Right ventricle myocardium inferior (tissue), 1 donor: ENCODE measurements at regions not wholly inside any gene's neighbourhood (a gene's known extent, or its start where the extent isn't known, plus 50 kb on each side); places are given as distances from the start of the nearest gene placed in this dataset.
"Not testable (repeated sequence)": the region's sequence is repeated elsewhere in the genome, so short reads cannot be mapped to it uniquely, and the experiment has no call there.

Experiments
- ATAC-seq: fragments of 200-7000 bp; cut with Tn5 transposase; one replicate; pipeline ENCODE4 v1.9.1; 2020; ENCODE audit warnings: mild to moderate bottlenecking, moderate library complexity
- DNase-seq: peaks from one replicate; pipeline ENCODE4 v3.0.0; 2021; ENCODE audit errors: missing footprints
- intact Hi-C: fragments of 100-400 bp; cut with DNase I; formaldehyde crosslinking; loops from one replicate; pipeline ENCODE4 v1.11.0; 2022
- donor health status: DM: no; HTN: yes; CAD: no; lungs with severe emphysema.

DNA sequence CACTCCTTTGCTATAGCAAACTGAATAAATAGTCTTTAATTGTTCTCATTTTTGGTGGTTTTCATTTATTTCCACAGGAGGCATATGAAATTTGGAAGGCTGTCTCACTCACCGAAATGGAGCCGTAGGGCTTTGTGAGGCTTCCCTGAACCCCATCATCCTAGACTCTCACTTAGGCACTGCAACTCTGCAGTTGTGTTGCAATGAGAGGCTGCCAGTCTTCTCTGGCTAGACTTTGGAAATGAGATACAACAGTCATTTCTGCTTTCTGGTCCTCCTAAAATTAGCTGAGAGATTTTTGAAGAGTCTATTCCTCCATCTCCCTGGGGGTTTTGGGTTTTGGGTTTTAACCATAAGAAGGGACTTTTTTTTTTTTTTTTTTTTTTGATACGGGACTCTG, 146.5 kb downstream of the SH3BGRL start:
- ATAC-seq (no peak), DNase-seq (no peak)
- intact Hi-C loops, result no loop called here

DNA sequence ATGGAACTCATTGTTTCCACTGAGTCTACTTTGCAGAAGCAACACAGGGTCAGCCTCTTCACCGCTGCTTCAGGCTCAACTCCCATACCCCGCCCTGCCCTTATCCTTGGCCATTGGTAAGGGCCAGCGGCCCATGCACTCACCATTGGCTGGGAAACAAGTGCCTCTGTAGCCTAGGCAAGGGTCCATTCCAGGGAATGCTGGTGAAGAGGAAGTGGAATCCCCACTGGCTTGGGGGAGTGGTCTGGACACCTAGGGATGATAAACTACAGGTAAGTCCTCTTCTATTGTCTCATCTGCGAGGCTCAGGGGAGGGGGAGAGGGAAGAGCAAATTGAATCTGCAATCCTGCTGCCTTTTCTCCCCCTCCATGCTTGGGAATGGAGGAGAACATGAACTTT, 153.1 kb downstream of the SH3BGRL start:
- ATAC-seq, result no peak
- intact Hi-C loops, result no loop called here
- DNase-seq, result no peak

DNA sequence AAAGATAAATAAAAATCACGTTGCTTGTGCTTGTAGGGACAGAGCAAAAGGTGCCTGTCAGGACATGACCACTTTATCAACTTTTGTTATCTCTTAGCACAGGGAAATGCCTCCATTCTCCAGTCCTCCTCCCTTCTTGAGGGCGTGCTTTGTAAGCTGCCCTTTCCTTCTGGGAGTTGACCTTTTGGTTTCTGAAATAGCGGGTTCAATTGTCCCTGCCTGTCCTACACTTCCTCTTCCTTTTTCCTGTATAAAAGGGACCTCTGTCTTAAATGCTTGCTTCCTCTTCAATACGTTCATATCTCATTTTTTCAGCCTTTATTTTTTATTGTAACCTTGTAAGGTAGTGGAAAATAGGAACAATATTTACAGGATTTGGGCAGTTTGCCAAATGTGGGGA, 153.5 kb downstream of the SH3BGRL start:
- ATAC-seq (no peak), DNase-seq (no peak)
- intact Hi-C loops, result no loop called here

DNA sequence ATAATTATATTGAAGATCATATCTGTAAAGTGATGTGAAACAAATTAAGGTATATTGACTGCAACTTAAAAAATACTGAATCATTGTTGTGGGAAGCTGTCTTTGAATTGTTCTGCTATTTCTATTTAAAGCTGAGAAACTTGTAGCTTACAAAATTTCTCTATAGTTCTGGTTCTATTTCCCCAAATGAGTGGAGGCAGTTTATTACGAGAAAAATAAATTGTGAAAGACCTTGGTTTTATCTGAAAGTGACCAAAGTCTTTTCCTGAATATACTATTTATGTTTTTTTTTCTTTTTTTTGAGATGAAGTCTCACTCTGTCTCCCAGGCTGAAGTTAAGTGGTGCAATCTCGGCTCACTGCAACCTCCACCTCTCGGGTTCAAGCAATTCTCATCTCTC, 165.4 kb downstream of the SH3BGRL start:
- intact Hi-C loops, result no loop called here
- no peak for ATAC-seq

DNA sequence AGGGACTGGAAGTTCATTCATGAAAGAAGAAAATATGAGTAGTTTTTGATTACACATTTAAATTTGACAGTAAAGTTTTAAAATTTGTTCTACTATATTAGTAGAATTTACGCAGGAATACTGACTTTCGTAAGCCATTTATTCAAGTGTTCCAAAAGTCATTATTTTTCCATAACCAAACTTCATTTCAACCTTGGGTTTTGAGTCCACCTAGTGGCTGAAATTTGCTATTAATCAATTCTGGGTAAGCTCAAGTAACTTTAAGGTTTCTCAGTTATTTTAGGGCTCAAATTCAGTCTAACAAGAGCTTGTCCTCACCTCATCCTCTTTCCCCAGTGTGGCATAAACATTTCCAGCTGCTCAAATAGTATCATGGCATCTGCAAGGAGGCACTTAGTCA, 175.4 kb downstream of the SH3BGRL start:
- DNase-seq (no peak), ATAC-seq (no peak)
- intact Hi-C loops, result loop anchor here (10.0 kb wide), 1 partner anchor 203 kb away; no protein-coding TSS in a partner anchor

More for the DNA sequence above, 165.4 kb downstream of the SH3BGRL start:
- DNase-seq, result no peak

DNA sequence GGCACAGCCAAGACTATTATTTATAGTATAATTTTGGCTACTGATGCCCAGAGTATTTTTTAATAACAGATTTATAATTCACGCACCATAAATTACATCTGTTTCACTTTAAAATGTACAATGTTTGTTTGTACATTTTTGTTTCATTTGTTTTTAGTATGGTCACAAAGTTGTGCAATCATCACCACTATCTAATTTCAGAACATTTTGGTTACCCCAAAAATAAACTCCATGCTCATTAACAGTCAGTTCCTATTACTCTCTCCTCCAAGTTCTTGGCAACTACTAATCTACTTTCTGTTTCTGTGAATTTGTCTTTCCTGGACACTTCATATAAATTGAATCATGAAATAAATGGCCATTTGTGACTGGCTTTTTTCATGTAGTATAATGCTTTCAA, 176.7 kb downstream of the SH3BGRL start:
- ATAC-seq, result no peak
- intact Hi-C loops, result loop anchor here (10.0 kb wide), 1 partner anchor 204 kb away; no protein-coding TSS in a partner anchor
- no peak for DNase-seq

DNA sequence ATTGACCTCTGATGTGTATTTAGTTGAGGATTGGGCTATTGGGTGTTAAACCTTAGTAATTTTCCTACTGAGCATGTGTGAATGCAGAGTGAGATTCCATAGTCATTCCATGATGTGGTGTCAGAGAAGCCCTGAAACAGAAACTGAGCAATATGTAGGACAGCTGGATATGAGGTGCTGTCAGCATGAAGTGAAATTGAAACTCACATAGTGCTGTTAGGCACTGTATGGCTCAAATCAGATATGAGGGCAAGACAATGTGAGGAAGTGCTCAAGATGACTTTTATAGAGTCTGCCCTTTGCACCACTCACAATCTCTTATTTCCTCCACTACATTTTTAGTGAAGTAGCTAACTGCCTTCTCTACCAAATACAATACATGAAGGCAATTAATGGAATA, 188.3 kb downstream of the SH3BGRL start:
- intact Hi-C loops, result no loop called here
- ATAC-seq (no peak), DNase-seq (no peak)

DNA sequence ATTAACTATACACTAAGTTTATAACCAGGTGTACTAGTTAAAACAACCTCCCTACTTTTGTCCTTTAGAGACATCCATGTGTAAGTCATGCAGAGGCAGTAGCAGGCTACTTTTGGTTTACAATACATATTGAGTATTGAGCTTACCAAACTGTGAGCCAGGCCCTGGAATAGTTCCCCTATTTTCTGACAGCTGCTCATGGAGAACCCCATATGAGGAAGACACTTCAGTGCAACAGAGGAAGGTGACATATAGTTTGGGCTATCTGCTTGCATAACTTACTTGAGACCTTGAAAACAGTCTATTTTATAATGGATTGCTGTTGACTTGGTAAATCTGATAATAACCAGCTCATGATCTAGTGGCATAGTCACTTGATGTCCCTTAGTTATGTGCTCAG, 190.5 kb downstream of the SH3BGRL start:
- intact Hi-C loops, result no loop called here
- DNase-seq (no peak), ATAC-seq (no peak)

DNA sequence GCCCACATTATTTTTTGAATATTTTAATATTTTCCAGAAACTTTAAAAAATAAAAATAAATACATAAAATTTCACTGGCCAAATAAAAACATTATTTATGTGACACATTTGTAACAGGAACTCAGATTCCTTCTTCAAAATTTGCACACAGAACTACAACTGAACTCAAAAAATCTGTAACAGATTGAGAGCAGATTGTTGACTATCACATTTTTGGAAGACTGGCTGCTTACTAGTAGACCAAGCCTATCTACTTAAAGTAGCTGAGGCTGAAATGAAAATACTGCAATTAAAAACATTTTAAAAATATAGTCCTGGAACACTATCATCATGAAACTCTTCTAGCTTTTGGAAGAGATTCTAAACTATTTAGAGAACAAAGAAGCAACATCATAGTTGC, 203.9 kb downstream of the SH3BGRL start:
- ATAC-seq, result no peak
- intact Hi-C loops, result no loop called here
- DNase-seq, result no peak

DNA sequence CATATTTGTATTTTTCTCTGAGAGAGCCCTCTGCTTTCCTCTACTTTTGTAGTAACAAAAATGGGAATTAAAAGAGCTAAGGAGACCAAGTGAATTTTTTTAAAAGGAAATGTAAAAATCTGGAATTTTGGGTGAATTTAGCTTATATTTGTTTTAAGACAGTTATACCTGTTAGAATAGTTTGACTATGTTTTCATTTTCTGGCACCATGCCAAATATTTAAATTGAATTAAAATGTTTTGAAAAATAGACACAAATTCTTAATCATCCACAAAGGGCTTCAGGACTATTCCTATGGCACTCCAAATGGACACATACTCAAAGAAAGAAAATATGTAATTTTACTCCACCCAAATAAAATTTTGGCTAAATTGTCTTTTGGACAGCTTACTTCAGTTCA, 209.6 kb downstream of the SH3BGRL start:
- ATAC-seq, result no peak
- DNase-seq, result no peak
- intact Hi-C loops, result no loop called here

DNA sequence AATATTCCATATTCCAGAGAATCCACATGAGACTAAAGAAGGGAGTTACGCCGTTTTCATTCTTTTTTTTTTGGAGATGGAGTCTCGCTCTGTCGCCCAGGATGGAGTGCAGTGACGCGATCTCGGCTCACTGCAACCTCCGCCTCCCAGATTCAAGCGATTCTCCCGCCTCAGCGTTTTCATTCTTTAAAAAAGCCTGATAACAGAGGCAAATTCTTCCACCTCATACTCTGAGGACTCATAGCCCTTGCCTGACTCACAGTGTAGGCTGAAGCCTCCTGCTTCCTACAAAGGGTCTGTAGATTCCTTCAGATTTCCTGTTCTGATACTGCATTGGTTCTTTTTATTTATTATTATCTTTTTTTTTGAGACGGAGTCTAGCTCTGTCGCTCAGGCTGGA, 210.5 kb downstream of the SH3BGRL start:
- intact Hi-C loops, result no loop called here
- no peak for DNase-seq
- no peak for ATAC-seq

DNA sequence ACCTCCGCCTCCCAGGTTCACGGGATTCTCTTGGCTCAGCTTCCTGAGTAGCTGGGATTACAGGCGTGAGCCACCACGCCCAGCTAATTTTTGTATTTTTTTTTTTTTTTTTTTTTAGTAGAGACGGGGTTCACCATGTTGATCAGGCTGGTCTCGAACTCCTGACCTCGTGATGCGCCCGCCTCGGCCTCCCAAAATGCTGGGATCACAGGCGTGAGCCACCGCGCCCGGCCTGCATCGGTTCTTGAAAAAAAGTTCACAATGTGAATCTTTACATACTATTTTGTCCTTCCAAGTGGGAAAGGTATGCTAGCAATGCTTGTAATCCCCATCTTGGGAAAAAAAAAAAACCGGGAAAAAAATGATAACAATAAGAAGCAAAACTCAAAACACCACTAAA, 211.0 kb downstream of the SH3BGRL start:
- ATAC-seq, intact Hi-C loops, DNase-seq: not testable (repeated sequence)

DNA sequence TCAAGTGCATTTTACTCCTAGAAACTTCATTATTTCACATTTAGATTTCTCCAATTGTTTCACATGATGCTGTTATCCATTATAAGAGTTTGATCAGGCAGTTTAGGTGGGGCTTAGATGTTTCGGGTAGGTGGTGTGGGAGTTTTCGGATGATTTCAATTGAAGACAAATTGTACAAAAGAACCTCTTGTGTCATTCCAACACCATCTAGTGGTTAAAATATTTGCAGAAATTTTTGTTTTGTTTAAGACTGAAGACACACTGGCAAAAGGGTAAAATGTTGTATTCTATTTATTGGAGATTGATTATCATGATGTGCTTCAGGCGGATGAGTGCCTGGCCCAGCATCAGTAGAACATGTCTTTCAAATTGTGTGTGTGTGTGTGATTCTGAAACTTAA, 212.7 kb downstream of the SH3BGRL start:
- ATAC-seq (no peak), DNase-seq (no peak)
- intact Hi-C loops, result no loop called here
